ENCODE measurements at regions not wholly inside any gene's neighbourhood (a gene's known extent, or its start where the extent isn't known, plus 50 kb on each side); places are given as distances from the start of the nearest gene placed in this dataset.

GRCh38 chr3:102240720-102241119 is 194.1 kb upstream of the ZPLD1 start:
- TF ChIP-seq ZFX (IDR thresholded peaks at IDR 0.05; ENCODE audit: borderline replicate concordance): no peak
- no peak for TF ChIP-seq CTCF (IDR thresholded peaks at IDR 0.05)
